HepG2 (cell line): ENCODE measurements at regions not wholly inside any gene's neighbourhood (a gene's known extent, or its start where the extent isn't known, plus 50 kb on each side); places are given as distances from the start of the nearest gene placed in this dataset.
"Not testable (repeated sequence)": the region's sequence is repeated elsewhere in the genome, so short reads cannot be mapped to it uniquely, and the experiment has no call there.

Experiments used
- FOXK1 ChIP-seq: sonication (generic); formaldehyde crosslinking; IDR thresholded peaks from 2 replicates; pipeline ENCODE4 v1.4.0; 2020; ENCODE audit warnings: low read depth, missing genetic modification reagents, borderline replicate concordance
- ZFP36L1 ChIP-seq: sonication (generic); formaldehyde crosslinking; IDR thresholded peaks from 2 replicates; pipeline ENCODE4 v1.8.0; 2022; ENCODE audit warnings: mild to moderate bottlenecking, missing genetic modification reagents, moderate library complexity
- ZNF558 ChIP-seq: sonication (generic); formaldehyde crosslinking; IDR thresholded peaks from 2 replicates; pipeline ENCODE4 v1.9.0; 2022; ENCODE audit warnings: mild to moderate bottlenecking, missing genetic modification reagents, borderline replicate concordance
- ZNF577 ChIP-seq: sonication (generic); formaldehyde crosslinking; IDR thresholded peaks from 2 replicates; pipeline ENCODE4 v1.4.0; 2020; ENCODE audit warnings: mild to moderate bottlenecking, low read depth, missing genetic modification reagents, borderline replicate concordance
- TF ChIP-seq, protein P1 (sequence below): sonication (generic); formaldehyde crosslinking; IDR thresholded peaks from 2 replicates; pipeline ENCODE4 v1.5.0; 2020; ENCODE audit warnings: mild to moderate bottlenecking, missing genetic modification reagents, moderate library complexity
- TF ChIP-seq, protein P2 (sequence below): sonication (generic); formaldehyde crosslinking; IDR thresholded peaks from 2 replicates; pipeline ENCODE4 v1.4.0; 2020; ENCODE audit warnings: missing genetic modification reagents
- TF ChIP-seq, protein P3 (sequence below): sonication (generic); formaldehyde crosslinking; IDR thresholded peaks from 2 replicates; pipeline ENCODE4 v1.5.0; 2020; ENCODE audit warnings: mild to moderate bottlenecking, missing genetic modification reagents

DNA sequence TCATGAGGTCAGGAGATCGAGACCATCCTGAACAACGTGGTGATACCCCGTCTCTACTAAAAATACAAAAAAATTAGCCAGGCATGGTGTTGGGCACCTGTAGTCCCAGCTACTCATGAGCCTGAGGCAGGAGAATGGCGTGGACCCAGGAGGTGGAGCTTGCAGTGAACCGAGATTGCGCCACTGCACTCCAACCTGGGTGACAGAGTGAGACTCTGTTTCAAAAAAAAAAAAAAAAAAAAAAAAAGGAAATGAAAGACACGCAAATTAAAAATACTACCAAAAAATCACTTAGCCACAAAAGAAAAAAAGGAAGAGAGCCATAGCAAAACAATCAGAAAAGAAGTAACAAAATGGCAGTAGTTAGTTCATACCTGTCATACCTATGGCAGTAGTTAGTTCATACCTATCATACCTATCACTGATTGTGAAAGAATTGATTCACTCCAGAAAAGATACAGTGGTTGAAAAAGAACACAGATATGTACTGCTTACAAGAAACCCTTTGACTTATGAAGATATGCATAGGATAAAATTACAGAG lies 180.9 kb downstream of the RPS4Y2 start:
- TF ChIP-seq, protein P1, sequence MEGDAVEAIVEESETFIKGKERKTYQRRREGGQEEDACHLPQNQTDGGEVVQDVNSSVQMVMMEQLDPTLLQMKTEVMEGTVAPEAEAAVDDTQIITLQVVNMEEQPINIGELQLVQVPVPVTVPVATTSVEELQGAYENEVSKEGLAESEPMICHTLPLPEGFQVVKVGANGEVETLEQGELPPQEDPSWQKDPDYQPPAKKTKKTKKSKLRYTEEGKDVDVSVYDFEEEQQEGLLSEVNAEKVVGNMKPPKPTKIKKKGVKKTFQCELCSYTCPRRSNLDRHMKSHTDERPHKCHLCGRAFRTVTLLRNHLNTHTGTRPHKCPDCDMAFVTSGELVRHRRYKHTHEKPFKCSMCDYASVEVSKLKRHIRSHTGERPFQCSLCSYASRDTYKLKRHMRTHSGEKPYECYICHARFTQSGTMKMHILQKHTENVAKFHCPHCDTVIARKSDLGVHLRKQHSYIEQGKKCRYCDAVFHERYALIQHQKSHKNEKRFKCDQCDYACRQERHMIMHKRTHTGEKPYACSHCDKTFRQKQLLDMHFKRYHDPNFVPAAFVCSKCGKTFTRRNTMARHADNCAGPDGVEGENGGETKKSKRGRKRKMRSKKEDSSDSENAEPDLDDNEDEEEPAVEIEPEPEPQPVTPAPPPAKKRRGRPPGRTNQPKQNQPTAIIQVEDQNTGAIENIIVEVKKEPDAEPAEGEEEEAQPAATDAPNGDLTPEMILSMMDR = not testable (repeated sequence)
- TF ChIP-seq, protein P2, sequence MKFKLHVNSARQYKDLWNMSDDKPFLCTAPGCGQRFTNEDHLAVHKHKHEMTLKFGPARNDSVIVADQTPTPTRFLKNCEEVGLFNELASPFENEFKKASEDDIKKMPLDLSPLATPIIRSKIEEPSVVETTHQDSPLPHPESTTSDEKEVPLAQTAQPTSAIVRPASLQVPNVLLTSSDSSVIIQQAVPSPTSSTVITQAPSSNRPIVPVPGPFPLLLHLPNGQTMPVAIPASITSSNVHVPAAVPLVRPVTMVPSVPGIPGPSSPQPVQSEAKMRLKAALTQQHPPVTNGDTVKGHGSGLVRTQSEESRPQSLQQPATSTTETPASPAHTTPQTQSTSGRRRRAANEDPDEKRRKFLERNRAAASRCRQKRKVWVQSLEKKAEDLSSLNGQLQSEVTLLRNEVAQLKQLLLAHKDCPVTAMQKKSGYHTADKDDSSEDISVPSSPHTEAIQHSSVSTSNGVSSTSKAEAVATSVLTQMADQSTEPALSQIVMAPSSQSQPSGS = not testable (repeated sequence)
- not testable (repeated sequence) for TF ChIP-seq ZNF558; FOXK1; ZNF577; ZFP36L1 (CRISPR knock-in tag)
- TF ChIP-seq, protein P3, sequence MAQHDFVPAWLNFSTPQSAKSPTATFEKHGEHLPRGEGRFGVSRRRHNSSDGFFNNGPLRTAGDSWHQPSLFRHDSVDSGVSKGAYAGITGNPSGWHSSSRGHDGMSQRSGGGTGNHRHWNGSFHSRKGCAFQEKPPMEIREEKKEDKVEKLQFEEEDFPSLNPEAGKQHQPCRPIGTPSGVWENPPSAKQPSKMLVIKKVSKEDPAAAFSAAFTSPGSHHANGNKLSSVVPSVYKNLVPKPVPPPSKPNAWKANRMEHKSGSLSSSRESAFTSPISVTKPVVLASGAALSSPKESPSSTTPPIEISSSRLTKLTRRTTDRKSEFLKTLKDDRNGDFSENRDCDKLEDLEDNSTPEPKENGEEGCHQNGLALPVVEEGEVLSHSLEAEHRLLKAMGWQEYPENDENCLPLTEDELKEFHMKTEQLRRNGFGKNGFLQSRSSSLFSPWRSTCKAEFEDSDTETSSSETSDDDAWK (CRISPR knock-in tag) = not testable (repeated sequence)
